CD14-positive monocyte (primary cell): ENCODE measurements at regions not wholly inside any gene's neighbourhood (a gene's known extent, or its start where the extent isn't known, plus 50 kb on each side); places are given as distances from the start of the nearest gene placed in this dataset.

Source experiments
- DNase-seq, 3 donors: peaks; one replicate each; pipeline ENCODE4 v3.0.0-alpha.2; 2011 to 2022
- H2AFZ ChIP-seq: 2 replicates; pipeline ENCODE4 v1.6.0; 2012; ENCODE audit warnings: mild to moderate bottlenecking, low read depth, low read length, inconsistent platforms; ENCODE audit not compliant: insufficient read depth, poor library complexity, severe bottlenecking
- H3K27ac ChIP-seq, 2 donors: 1 replicate in 1 of 2; 2 replicates in 1 of 2; pipeline ENCODE4 v1.5.1; 2012 to 2013; ENCODE audit warnings: low read length in 2 of 2, control low read depth in 1 of 2, inconsistent platforms in 1 of 2, low read depth in 1 of 2, mild to moderate bottlenecking in 1 of 2
- H3K27me3 ChIP-seq, 2 donors: one replicate each; pipeline versions ENCODE4 v1.6.0 to v1.6.1; 2011 to 2013; ENCODE audit warnings: low read length in 2 of 2; ENCODE audit not compliant: control insufficient read depth in 2 of 2, insufficient read depth in 2 of 2
- H3K36me3 ChIP-seq, 2 donors: replicated peaks in 1 of 2; 1 replicate in 1 of 2; 2 replicates in 1 of 2; pipeline versions ENCODE4 v1.5.1 to v1.6.1; 2012 to 2013; ENCODE audit warnings: low read length in 2 of 2, control low read depth in 1 of 2, inconsistent platforms in 1 of 2, mild to moderate bottlenecking in 1 of 2; ENCODE audit not compliant: insufficient read depth in 2 of 2, control insufficient read depth in 1 of 2
- H3K4me1 ChIP-seq, 2 donors: 1 replicate in 1 of 2; 2 replicates in 1 of 2; pipeline versions ENCODE4 v1.5.1 to v1.6.1; 2012 to 2013; ENCODE audit warnings: low read length in 2 of 2, control low read depth in 1 of 2, inconsistent platforms in 1 of 2, mild to moderate bottlenecking in 1 of 2, moderate library complexity in 1 of 2; ENCODE audit not compliant: insufficient read depth in 2 of 2, control insufficient read depth in 1 of 2
- H3K4me2 ChIP-seq: replicated peaks from 2 replicates; pipeline ENCODE3; 2012; ENCODE audit warnings: low read length, moderate library complexity, mild to moderate bottlenecking; ENCODE audit not compliant: poor library complexity, severe bottlenecking; ENCODE audit errors: extremely low read depth
- H3K4me3 ChIP-seq, 3 experiments: fragments of 200-600 bp in 1 of 3; sonication (generic) in 1 of 3; replicated peaks in 1 of 3; 1 replicate in 2 of 3; 2 replicates in 1 of 3; pipeline ENCODE4 v1.5.1; 2011 to 2013; ENCODE audit warnings: low read length in 3 of 3, mild to moderate bottlenecking in 3 of 3, control low read depth in 2 of 3, low read depth in 2 of 3, inconsistent platforms in 1 of 3, moderate library complexity in 1 of 3
- H3K79me2 ChIP-seq: 2 replicates; pipeline ENCODE4 v1.6.0; 2012; ENCODE audit warnings: mild to moderate bottlenecking, control low read depth, inconsistent platforms, low read length, moderate library complexity; ENCODE audit not compliant: insufficient read depth
- H3K9ac ChIP-seq: 2 replicates; pipeline ENCODE4 v1.6.0; 2017; ENCODE audit warnings: low read length, mild to moderate bottlenecking; ENCODE audit not compliant: insufficient read depth, poor library complexity, severe bottlenecking
- H3K9me3 ChIP-seq, 2 donors: replicated peaks in 1 of 2; 1 replicate in 1 of 2; 2 replicates in 1 of 2; pipeline versions ENCODE4 v1.5.1 to v1.6.1; 2012 to 2013; ENCODE audit warnings: low read length in 2 of 2, control low read depth in 1 of 2; ENCODE audit not compliant: control insufficient read depth in 1 of 2, insufficient read depth in 1 of 2
- H4K20me1 ChIP-seq: 2 replicates; pipeline ENCODE4 v1.6.0; 2012; ENCODE audit warnings: mild to moderate bottlenecking, low read length, control low read depth, moderate library complexity; ENCODE audit not compliant: insufficient read depth
- H3K27ac Mint-ChIP-seq, 7 donors: one replicate each; pipeline ENCODE4 v1.8.0; 2020; ENCODE audit warnings: mild to moderate bottlenecking in 7 of 7, mixed read lengths in 7 of 7, moderate library complexity in 6 of 7, inconsistent platforms in 2 of 7
- H3K27me3 Mint-ChIP-seq, 3 donors: one replicate each; pipeline ENCODE4 v1.8.0; 2021 to 2022; ENCODE audit warnings: low read depth in 3 of 3, mild to moderate bottlenecking in 3 of 3, mixed read lengths in 3 of 3, moderate library complexity in 3 of 3, inconsistent platforms in 1 of 3
- H3K36me3 Mint-ChIP-seq, 2 donors: one replicate each; pipeline ENCODE4 v1.8.0; 2020; ENCODE audit warnings: mixed read lengths in 2 of 2, inconsistent platforms in 1 of 2, mild to moderate bottlenecking in 1 of 2
- H3K4me1 Mint-ChIP-seq: one replicate; pipeline ENCODE4 v1.8.0; 2020; ENCODE audit warnings: mild to moderate bottlenecking, mixed read lengths
- H3K4me3 Mint-ChIP-seq, 2 donors: one replicate each; pipeline ENCODE4 v1.8.0; 2020; ENCODE audit warnings: mild to moderate bottlenecking in 2 of 2, mixed read lengths in 2 of 2, moderate library complexity in 1 of 2
- H3K9me3 Mint-ChIP-seq, 7 donors: one replicate each; pipeline ENCODE4 v1.8.0; 2020 to 2022; ENCODE audit warnings: mixed read lengths in 7 of 7, mild to moderate bottlenecking in 6 of 7, moderate library complexity in 6 of 7, inconsistent platforms in 2 of 7
- CTCF ChIP-seq: fragments of 200-600 bp; IDR thresholded peaks from one replicate; pipeline ENCODE4 v1.8.0; 2022; ENCODE audit warnings: antibody characterized with exemption, mild to moderate bottlenecking
- WGBS: methylation state at CpG from one replicate; pipeline ENCODE4 v1.1.5; 2013; ENCODE audit warnings: missing lambda C conversion rate; ENCODE audit not compliant: insufficient coverage; 5-methylcytosine and 5-hydroxymethylcytosine counted together
- intact Hi-C, 2 donors: fragments of 100-400 bp; cut with micrococcal nuclease; formaldehyde crosslinking; loops; one replicate each; pipeline versions ENCODE4 v1.15.0 to v1.15.1; 2023

DNA sequence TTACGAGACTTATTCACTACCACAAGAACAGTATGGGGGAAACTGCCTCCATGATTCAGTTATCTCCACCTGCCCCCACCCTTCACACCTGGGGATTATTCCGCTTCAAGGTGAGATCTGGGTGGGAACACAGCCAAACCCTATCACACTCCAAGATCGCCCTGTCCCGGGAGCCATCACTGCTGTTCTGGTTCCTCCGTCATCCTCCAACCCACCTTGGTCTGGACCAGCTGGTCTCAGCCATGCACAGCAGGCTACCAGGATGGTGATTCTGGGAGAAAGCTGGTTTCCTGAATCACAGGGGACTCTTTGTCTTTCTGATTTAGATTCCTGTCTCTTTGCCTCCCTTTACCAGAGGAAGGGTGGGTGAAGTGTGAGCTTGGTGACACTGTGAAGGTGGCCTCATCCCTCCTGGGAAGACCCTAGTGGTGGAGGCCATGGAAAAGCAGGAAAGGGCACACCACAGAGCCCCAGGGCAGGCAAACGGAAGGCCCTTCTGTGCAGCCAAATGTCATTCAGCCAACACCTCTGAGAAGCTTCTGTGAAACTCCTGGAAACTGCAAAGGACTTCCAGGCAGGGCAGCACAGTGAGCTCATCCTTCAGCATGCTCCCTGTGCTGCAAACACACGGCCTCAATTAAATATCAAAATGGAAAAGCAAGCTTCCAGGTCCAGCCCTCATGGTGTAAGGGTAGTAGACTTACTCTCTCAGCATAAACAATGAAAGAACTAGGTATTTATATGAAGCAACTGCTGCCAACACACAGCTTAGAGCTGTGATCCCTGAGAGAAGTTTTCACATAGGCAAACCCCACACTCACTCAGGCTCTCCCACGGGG lies 169.8 kb downstream of the ANKRD60 start:
- Histone ChIP-seq H3K4me1 (no peaks in the 10 kb centered on the region), H3K9me3 (no peaks in the 10 kb centered on the region), H3K27me3 (peaks cover 0 to 4% of the 10 kb centered on the region in 2 donors), H3K4me2 (no peak overlapping the region), H3K27ac (no peak overlapping the region), H4K20me1 (no peaks in the 10 kb centered on the region), H3K36me3 (no peaks in the 10 kb centered on the region), H3K79me2 (no peaks in the 10 kb centered on the region), H2AFZ (no peak overlapping the region), H3K9ac (no peak overlapping the region), H3K4me3 (no peak overlapping the region)
- TF ChIP-seq CTCF = no peak
- DNase-seq = no peak
- intact Hi-C loops = no loop called here
- Mint-ChIP-seq H3K9me3 (peaks cover 0 to 8% (median 2%) of the 10 kb centered on the region in 7 donors), H3K27ac (no peak overlapping the region), H3K27me3 (peaks cover 6 to 13% (median 9%) of the 10 kb centered on the region in 3 donors), H3K4me1 (no peaks in the 10 kb centered on the region), H3K36me3 (no peaks in the 10 kb centered on the region), H3K4me3 (no peak overlapping the region)
- WGBS = 93% methylated on average over 2 of the region's 8 CpGs

DNA sequence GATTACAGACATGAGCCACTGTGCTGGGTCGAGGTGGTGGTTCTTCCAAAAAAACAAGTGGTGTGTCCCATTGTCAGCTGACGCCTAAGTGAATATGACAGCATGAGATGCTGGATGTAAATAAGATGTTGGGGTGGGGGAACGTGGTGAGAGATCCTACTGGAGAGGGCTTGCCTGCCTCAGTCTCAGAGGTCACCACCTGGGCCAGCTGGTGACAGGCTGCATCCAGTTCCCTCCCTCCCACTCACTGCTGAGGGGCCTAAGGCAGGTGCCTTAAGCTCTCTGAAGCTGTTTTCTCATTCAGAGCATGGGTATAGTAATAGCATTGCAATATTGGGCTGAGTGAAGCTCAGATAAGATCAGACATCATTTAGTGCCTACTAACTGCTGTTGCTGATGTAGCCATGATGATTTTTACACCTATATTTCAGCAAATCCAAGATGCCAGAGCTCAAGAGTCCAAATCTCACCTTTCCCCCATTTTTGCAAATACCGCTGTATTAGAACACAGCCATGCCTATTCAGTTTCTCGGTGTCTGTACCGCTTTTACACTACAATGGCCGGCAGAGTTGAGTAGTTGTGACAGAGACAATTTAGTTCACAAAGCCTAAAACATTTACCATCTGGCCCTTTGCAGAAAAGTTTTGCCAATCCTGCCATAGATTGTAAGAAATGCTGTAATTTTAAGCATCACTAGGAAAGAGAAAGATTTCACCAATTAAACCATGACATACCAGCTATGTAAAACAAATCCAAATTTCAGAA lies 171.3 kb downstream of the ANKRD60 start:
- peaks cover 0 to 4% (median 0%) of the 10 kb centered on the region in 7 donors for H3K9me3 Mint-ChIP-seq
- intact Hi-C loops = no loop called here
- Histone ChIP-seq H3K4me3 (no peak overlapping the region), H3K27me3 (peaks cover 0 to 4% of the 10 kb centered on the region in 2 donors), H4K20me1 (no peaks in the 10 kb centered on the region), H3K9me3 (no peaks in the 10 kb centered on the region), H3K27ac (no peak overlapping the region), H3K79me2 (no peaks in the 10 kb centered on the region), H3K9ac (no peak overlapping the region), H3K36me3 (no peaks in the 10 kb centered on the region), H2AFZ (no peak overlapping the region), H3K4me2 (no peak overlapping the region), H3K4me1 (no peaks in the 10 kb centered on the region)
- TF ChIP-seq CTCF = no peak
- H3K4me1 Mint-ChIP-seq = no peaks in the 10 kb centered on the region
- no peak overlapping the region for H3K27ac Mint-ChIP-seq
- DNase-seq = no peak
- H3K36me3 Mint-ChIP-seq = no peaks in the 10 kb centered on the region
- WGBS = 74% methylated on average over 2 of the region's 7 CpGs
- no peak overlapping the region for H3K4me3 Mint-ChIP-seq
- peaks cover 6 to 13% (median 9%) of the 10 kb centered on the region in 3 donors for H3K27me3 Mint-ChIP-seq
